ENCODE measurements at regions not wholly inside any gene's neighbourhood (a gene's known extent, or its start where the extent isn't known, plus 50 kb on each side); places are given as distances from the start of the nearest gene placed in this dataset.

- H3K27ac ChIP-seq: no peak overlapping the region
- peak overlapping the region; percentile 26 for H3K4me2 ChIP-seq
- H3K27ac Mint-ChIP-seq: no peak overlapping the region
- H2AFZ ChIP-seq (replicated peaks): no peak overlapping the region
- H4K20me1 ChIP-seq (ENCODE audit: low read depth): no peaks in the 10 kb centered on the region
- no peak overlapping the region for H3K4me3 ChIP-seq
- H3K4me3 Mint-ChIP-seq: no peak overlapping the region
- no peak for TF ChIP-seq CTCF (IDR thresholded peaks at IDR 0.05)
- no peak for TF ChIP-seq EZH2phosphoT487 (IDR thresholded peaks at IDR 0.05)
- TF ChIP-seq EZH2 (IDR thresholded peaks at IDR 0.05): no peak
- no peaks in the 10 kb centered on the region for H3K9me3 ChIP-seq (ENCODE audit: low read depth)
- peaks cover 2% of the 10 kb centered on the region for H3K27me3 Mint-ChIP-seq (ENCODE audit: insufficient read depth, low read depth)
- H3K36me3 ChIP-seq: no peaks in the 10 kb centered on the region
- H3K36me3 Mint-ChIP-seq: no peaks in the 10 kb centered on the region
- no peaks in the 10 kb centered on the region for H3K9me3 Mint-ChIP-seq
- H3F3A ChIP-seq (ENCODE audit: low read depth): peaks cover 13% of the 10 kb centered on the region
- no peak overlapping the region for H3K9ac ChIP-seq
- H3K4me1 ChIP-seq: peaks cover 16% of the 10 kb centered on the region
- DNase-seq (ENCODE audit: low spot score): peak; percentile 41
- H3K27me3 ChIP-seq: no peaks in the 10 kb centered on the region
- H3K4me1 Mint-ChIP-seq: peaks cover 16% of the 10 kb centered on the region
- H3K79me2 ChIP-seq (ENCODE audit: low read depth): no peaks in the 10 kb centered on the region
Observed at GRCh38 chr1:55313903-55314302, 98.7 kb upstream of the USP24 start.

- no peak overlapping the region for H3K9ac ChIP-seq
- H3K27ac Mint-ChIP-seq: no peak overlapping the region
- DNase-seq (ENCODE audit: low spot score): no peak
- no peak overlapping the region for H3K4me3 ChIP-seq
- no peaks in the 10 kb centered on the region for H3K9me3 Mint-ChIP-seq
- peaks cover 16% of the 10 kb centered on the region for H3K4me1 ChIP-seq
- H3K4me1 Mint-ChIP-seq: peaks cover 16% of the 10 kb centered on the region
- H3K79me2 ChIP-seq (ENCODE audit: low read depth): no peaks in the 10 kb centered on the region
- no peaks in the 10 kb centered on the region for H3K36me3 ChIP-seq
- no peak overlapping the region for H3K4me2 ChIP-seq
- H4K20me1 ChIP-seq (ENCODE audit: low read depth): no peaks in the 10 kb centered on the region
- TF ChIP-seq EZH2 (IDR thresholded peaks at IDR 0.05) (no peak), EZH2phosphoT487 (IDR thresholded peaks at IDR 0.05) (no peak), CTCF (IDR thresholded peaks at IDR 0.05) (no peak)
- no peak overlapping the region for H3K4me3 Mint-ChIP-seq
- no peaks in the 10 kb centered on the region for H3K9me3 ChIP-seq (ENCODE audit: low read depth)
- H3K27me3 ChIP-seq: no peaks in the 10 kb centered on the region
- peaks cover 2% of the 10 kb centered on the region for H3K27me3 Mint-ChIP-seq (ENCODE audit: insufficient read depth, low read depth)
- peaks cover 13% of the 10 kb centered on the region for H3F3A ChIP-seq (ENCODE audit: low read depth)
- no peak overlapping the region for H3K27ac ChIP-seq
- no peaks in the 10 kb centered on the region for H3K36me3 Mint-ChIP-seq
- H2AFZ ChIP-seq (replicated peaks): no peak overlapping the region
Observed at GRCh38 chr1:55311979-55312378, 96.8 kb upstream of the USP24 start.

- Histone ChIP-seq H2AFZ (replicated peaks) (no peak overlapping the region), H3K4me3 (no peak overlapping the region), H3K4me2 (no peak overlapping the region), H3K36me3 (no peaks in the 10 kb centered on the region), H3K9me3 (ENCODE audit: low read depth) (no peaks in the 10 kb centered on the region), H3K79me2 (ENCODE audit: low read depth) (no peaks in the 10 kb centered on the region), H3K9ac (no peak overlapping the region), H3K27me3 (no peaks in the 10 kb centered on the region), H3F3A (ENCODE audit: low read depth) (peaks cover 13% of the 10 kb centered on the region), H3K4me1 (peaks cover 22% of the 10 kb centered on the region), H4K20me1 (ENCODE audit: low read depth) (no peaks in the 10 kb centered on the region), H3K27ac (no peak overlapping the region)
- H3K36me3 Mint-ChIP-seq: no peaks in the 10 kb centered on the region
- TF ChIP-seq EZH2 (IDR thresholded peaks at IDR 0.05) (no peak), EZH2phosphoT487 (IDR thresholded peaks at IDR 0.05) (no peak), CTCF (IDR thresholded peaks at IDR 0.05) (no peak)
- H3K4me1 Mint-ChIP-seq: peaks cover 16% of the 10 kb centered on the region
- no peak overlapping the region for H3K27ac Mint-ChIP-seq
- DNase-seq (ENCODE audit: low spot score): no peak
- peaks cover 2% of the 10 kb centered on the region for H3K27me3 Mint-ChIP-seq (ENCODE audit: insufficient read depth, low read depth)
- no peak overlapping the region for H3K4me3 Mint-ChIP-seq
- H3K9me3 Mint-ChIP-seq: no peaks in the 10 kb centered on the region
Observed at GRCh38 chr1:55311057-55311641, 96.0 kb upstream of the USP24 start.

Measured in neural progenitor cell (in vitro differentiated cells).